ENCODE measurements at regions not wholly inside any gene's neighbourhood (a gene's known extent, or its start where the extent isn't known, plus 50 kb on each side); places are given as distances from the start of the nearest gene placed in this dataset.

DNA sequence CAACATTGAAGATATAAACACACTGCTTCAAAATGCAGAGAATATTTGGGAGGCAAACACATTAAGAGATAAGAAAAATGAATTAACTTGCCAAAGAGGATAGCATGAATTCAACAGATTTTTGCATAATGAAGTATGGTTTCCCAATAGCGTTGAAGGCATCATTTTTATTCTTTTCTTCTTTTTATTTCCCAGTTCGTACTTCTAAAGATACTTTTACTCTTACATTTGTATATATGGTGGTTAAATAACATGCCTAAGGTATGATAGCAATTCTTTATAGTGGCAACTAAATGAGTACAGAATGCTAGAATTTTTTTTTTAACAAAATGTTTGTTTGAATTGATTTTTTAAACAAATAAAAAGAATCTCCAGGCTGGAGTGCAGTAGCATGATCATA, 473.4 kb upstream of the MARCKS start:
- no peak for DNase-seq (ENCODE audit: low read depth)
- TF ChIP-seq, protein P1, sequence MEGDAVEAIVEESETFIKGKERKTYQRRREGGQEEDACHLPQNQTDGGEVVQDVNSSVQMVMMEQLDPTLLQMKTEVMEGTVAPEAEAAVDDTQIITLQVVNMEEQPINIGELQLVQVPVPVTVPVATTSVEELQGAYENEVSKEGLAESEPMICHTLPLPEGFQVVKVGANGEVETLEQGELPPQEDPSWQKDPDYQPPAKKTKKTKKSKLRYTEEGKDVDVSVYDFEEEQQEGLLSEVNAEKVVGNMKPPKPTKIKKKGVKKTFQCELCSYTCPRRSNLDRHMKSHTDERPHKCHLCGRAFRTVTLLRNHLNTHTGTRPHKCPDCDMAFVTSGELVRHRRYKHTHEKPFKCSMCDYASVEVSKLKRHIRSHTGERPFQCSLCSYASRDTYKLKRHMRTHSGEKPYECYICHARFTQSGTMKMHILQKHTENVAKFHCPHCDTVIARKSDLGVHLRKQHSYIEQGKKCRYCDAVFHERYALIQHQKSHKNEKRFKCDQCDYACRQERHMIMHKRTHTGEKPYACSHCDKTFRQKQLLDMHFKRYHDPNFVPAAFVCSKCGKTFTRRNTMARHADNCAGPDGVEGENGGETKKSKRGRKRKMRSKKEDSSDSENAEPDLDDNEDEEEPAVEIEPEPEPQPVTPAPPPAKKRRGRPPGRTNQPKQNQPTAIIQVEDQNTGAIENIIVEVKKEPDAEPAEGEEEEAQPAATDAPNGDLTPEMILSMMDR (IDR thresholded peaks at IDR 0.05; ENCODE audit: low read depth, low read length): no peak
- TF ChIP-seq MYC (IDR thresholded peaks at IDR 0.05; ENCODE audit: low read depth, low read length) (no peak), POLR2A (IDR thresholded peaks at IDR 0.05; ENCODE audit: extremely low read depth, insufficient read length) (no peak)
- TF ChIP-seq, protein P2, sequence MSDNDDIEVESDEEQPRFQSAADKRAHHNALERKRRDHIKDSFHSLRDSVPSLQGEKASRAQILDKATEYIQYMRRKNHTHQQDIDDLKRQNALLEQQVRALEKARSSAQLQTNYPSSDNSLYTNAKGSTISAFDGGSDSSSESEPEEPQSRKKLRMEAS (IDR thresholded peaks at IDR 0.05; ENCODE audit: low read depth, low read length): no peak
- no peak overlapping the region for H3K4me3 ChIP-seq (ENCODE audit: low read depth, low read length)

DNA sequence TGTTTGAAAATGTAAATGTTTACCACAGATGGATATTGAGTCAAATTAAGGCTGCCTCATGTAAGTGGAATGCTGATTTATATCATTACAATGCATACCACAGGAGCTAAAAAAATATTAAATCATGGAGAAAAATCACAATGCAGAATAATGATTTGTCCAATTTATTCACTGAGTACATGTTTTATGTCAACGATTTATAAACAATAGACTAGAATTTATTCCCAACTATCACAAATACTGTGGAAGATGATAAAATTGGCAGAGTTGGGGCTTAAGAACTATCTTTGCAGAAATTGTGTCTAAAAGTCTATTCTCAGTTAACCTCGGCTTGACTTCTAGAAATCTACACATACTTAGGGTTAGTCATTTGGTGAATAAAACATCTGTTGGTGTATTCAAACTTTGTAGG, 472.1 kb upstream of the MARCKS start:
- no peak for DNase-seq (ENCODE audit: low read depth)
- H3K4me3 ChIP-seq (ENCODE audit: low read depth, low read length): no peak overlapping the region
- TF ChIP-seq, protein P2 (IDR thresholded peaks at IDR 0.05; ENCODE audit: low read depth, low read length): no peak
- TF ChIP-seq POLR2A (IDR thresholded peaks at IDR 0.05; ENCODE audit: extremely low read depth, insufficient read length) (no peak), MYC (IDR thresholded peaks at IDR 0.05; ENCODE audit: low read depth, low read length) (no peak)
- TF ChIP-seq, protein P1 (IDR thresholded peaks at IDR 0.05; ENCODE audit: low read depth, low read length): no peak

DNA sequence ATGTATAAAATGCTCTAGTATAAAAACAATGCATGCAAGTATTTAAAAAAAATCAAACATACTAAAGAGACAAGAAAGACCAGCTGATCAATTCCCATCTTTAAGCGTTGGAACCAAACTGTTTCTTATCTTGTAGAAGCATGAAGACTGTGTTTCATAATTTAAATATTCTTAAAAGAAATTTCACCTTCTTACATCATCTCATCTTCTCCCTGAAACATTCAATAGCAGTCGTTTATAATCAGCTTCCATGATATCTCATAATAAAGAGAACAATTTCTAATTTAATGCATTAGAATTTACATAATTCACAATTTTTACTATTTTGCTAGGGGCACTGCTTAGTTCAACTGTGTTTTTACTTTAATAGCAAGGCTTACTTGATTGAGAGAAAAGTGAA, 468.1 kb upstream of the MARCKS start:
- no peak overlapping the region for H3K4me3 ChIP-seq (ENCODE audit: low read depth, low read length)
- no peak for DNase-seq (ENCODE audit: low read depth)
- TF ChIP-seq, protein P1 (IDR thresholded peaks at IDR 0.05; ENCODE audit: low read depth, low read length): no peak
- TF ChIP-seq POLR2A (IDR thresholded peaks at IDR 0.05; ENCODE audit: extremely low read depth, insufficient read length) (no peak), MYC (IDR thresholded peaks at IDR 0.05; ENCODE audit: low read depth, low read length) (no peak)
- TF ChIP-seq, protein P2 (IDR thresholded peaks at IDR 0.05; ENCODE audit: low read depth, low read length): no peak

DNA sequence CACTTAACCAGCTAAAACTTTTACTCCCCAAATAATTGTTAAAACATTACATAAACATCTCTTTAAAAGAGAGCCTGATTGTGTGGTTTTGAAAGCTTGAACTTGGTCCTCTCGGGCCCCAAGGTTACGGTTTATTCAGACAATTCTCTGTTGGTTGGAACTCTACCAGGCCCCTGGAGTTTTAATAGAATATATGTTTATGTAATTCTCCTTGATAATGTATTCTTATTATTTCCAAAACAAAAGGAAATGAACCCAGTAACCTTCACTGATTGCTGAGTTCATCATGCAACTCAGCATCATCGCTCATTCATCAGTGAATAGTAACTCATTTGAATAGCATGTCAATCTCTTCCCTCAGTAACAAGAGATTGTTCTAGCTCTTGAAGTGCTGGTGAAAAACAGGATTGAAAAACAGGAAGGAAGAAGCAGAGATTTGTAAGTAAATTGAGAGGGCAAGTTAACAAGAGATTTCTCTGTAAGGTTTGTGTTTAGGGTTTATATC, 464.5 kb upstream of the MARCKS start:
- no peak for DNase-seq (ENCODE audit: low read depth)
- TF ChIP-seq, protein P2 (IDR thresholded peaks at IDR 0.05; ENCODE audit: low read depth, low read length): no peak
- TF ChIP-seq MYC (IDR thresholded peaks at IDR 0.05; ENCODE audit: low read depth, low read length) (no peak), POLR2A (IDR thresholded peaks at IDR 0.05; ENCODE audit: extremely low read depth, insufficient read length) (no peak)
- TF ChIP-seq, protein P1 (IDR thresholded peaks at IDR 0.05; ENCODE audit: low read depth, low read length): no peak
- no peak overlapping the region for H3K4me3 ChIP-seq (ENCODE audit: low read depth, low read length)

DNA sequence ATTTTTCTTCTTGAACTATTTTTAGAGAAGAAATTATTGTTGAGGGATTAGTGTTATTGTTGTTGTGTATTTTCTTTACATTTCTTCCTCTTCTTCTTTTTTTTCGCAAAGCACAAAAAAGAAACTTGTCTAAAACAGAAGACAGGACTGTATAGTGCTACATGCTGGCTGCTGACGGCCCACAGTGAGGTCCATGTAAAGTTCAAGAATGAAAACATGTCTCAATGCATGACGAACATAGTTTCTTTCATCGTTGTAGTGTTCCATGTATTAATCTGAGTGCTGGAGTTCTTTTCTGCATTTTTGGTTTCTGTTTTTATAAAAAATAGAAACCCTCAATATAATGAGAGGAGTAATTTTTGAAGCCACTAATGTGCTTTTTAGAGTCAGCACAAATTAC, 462.9 kb upstream of the MARCKS start:
- TF ChIP-seq, protein P2 (IDR thresholded peaks at IDR 0.05; ENCODE audit: low read depth, low read length): no peak
- TF ChIP-seq, protein P1 (IDR thresholded peaks at IDR 0.05; ENCODE audit: low read depth, low read length): no peak
- TF ChIP-seq POLR2A (IDR thresholded peaks at IDR 0.05; ENCODE audit: extremely low read depth, insufficient read length) (no peak), MYC (IDR thresholded peaks at IDR 0.05; ENCODE audit: low read depth, low read length) (no peak)
- no peak overlapping the region for H3K4me3 ChIP-seq (ENCODE audit: low read depth, low read length)
- DNase-seq (ENCODE audit: low read depth): no peak

All from NB4 (cell line).